Keratinocyte (primary cell): ENCODE measurements at regions not wholly inside any gene's neighbourhood (a gene's known extent, or its start where the extent isn't known, plus 50 kb on each side); places are given as distances from the start of the nearest gene placed in this dataset.

Experiments used
- DNase-seq: peaks from one replicate; pipeline ENCODE4 v3.0.0-alpha.2; 2011; ENCODE audit warnings: low read depth, missing footprints, low spot score
- FAIRE-seq: peaks from 2 replicates; lab custom pipeline; 2011; peaks lifted over from hg19 to GRCh38; lab: Jason Lieb, UNC
- H2AFZ ChIP-seq: 2 replicates; pipeline ENCODE4 v1.6.0; 2012; ENCODE audit warnings: low read length, control low read depth, inconsistent platforms; ENCODE audit not compliant: control insufficient read depth
- H3K27ac ChIP-seq: 2 replicates; pipeline ENCODE4 v1.5.1; 2011; ENCODE audit warnings: low read length; ENCODE audit not compliant: control insufficient read depth, insufficient read depth
- H3K27me3 ChIP-seq: 3 replicates; pipeline ENCODE4 v1.6.0; 2011; ENCODE audit warnings: low read length; ENCODE audit not compliant: control insufficient read depth, insufficient read depth; ENCODE audit errors: extremely low read depth
- H3K36me3 ChIP-seq, 2 experiments: 2 replicates in 1 of 2; 3 replicates in 1 of 2; pipeline ENCODE4 v1.5.1; 2011; ENCODE audit warnings: low read length in 2 of 2, mild to moderate bottlenecking in 1 of 2; ENCODE audit not compliant: control insufficient read depth in 2 of 2, insufficient read depth in 2 of 2; ENCODE audit errors: extremely low read depth in 1 of 2
- H3K4me1 ChIP-seq: 3 replicates; pipeline ENCODE4 v1.5.1; 2011; ENCODE audit warnings: low read length; ENCODE audit not compliant: control insufficient read depth, insufficient read depth; ENCODE audit errors: extremely low read depth
- H3K4me2 ChIP-seq: 3 replicates; pipeline ENCODE4 v1.6.0; 2011; ENCODE audit warnings: low read depth, low read length; ENCODE audit not compliant: control insufficient read depth, insufficient read depth; ENCODE audit errors: extremely low read depth
- H3K4me3 ChIP-seq, 3 experiments: fragments of 200-600 bp in 1 of 3; sonication (generic) in 1 of 3; 2 replicates in 2 of 3; 3 replicates in 1 of 3; pipeline ENCODE4 v1.5.1; 2011 to 2016; ENCODE audit warnings: low read length in 3 of 3, mild to moderate bottlenecking in 3 of 3, control low read depth in 2 of 3, inconsistent platforms in 1 of 3, low read depth in 1 of 3, mixed read lengths in 1 of 3, mixed run types in 1 of 3, moderate library complexity in 1 of 3; ENCODE audit not compliant: control insufficient read depth in 2 of 3, insufficient read depth in 2 of 3; ENCODE audit errors: extremely low read depth in 1 of 3
- H3K79me2 ChIP-seq: 2 replicates; pipeline ENCODE4 v1.6.0; 2012; ENCODE audit warnings: low read length; ENCODE audit not compliant: control insufficient read depth, insufficient read depth
- H3K9ac ChIP-seq: 3 replicates; pipeline ENCODE4 v1.6.0; 2011; ENCODE audit warnings: low read length; ENCODE audit not compliant: control insufficient read depth, insufficient read depth; ENCODE audit errors: extremely low read depth
- H3K9me1 ChIP-seq: 3 replicates; pipeline ENCODE4 v1.6.0; 2011; ENCODE audit warnings: low read length; ENCODE audit not compliant: control insufficient read depth, insufficient read depth; ENCODE audit errors: extremely low read depth
- H3K9me3 ChIP-seq: 2 replicates; pipeline ENCODE4 v1.5.1; 2012; ENCODE audit warnings: low read depth, low read length; ENCODE audit not compliant: control insufficient read depth
- H4K20me1 ChIP-seq: 3 replicates; pipeline ENCODE4 v1.6.0; 2011; ENCODE audit warnings: low read length; ENCODE audit not compliant: control insufficient read depth, insufficient read depth; ENCODE audit errors: extremely low read depth
- EZH2 ChIP-seq: IDR thresholded peaks from one replicate; pipeline ENCODE4 v1.6.1; 2012; ENCODE audit warnings: inconsistent platforms, mild to moderate bottlenecking, low read length, moderate library complexity
- dilution Hi-C: fragments of 300-500 bp; cut with MboI; formaldehyde crosslinking; loops from one replicate; pipeline ENCODE4 v1.7.0; 2020; ENCODE audit warnings: low sequenced_read_pairs; ENCODE audit not compliant: extremely low pct_ligation_motif_present
- TF ChIP-seq, protein P1 (sequence below), 3 experiments: IDR thresholded peaks in 1 of 3; conservative IDR thresholded peaks in 1 of 3; optimal IDR thresholded peaks in 1 of 3; 2 replicates in 2 of 3; 3 replicates in 1 of 3; pipeline versions ENCODE3 to v1.5.1; 2011; ENCODE audit warnings: low read length in 3 of 3, mild to moderate bottlenecking in 3 of 3, moderate library complexity in 2 of 3, control low read depth in 1 of 3, inconsistent platforms in 1 of 3; ENCODE audit not compliant: insufficient read depth in 2 of 3; ENCODE audit errors: extremely low read depth in 1 of 3

DNA sequence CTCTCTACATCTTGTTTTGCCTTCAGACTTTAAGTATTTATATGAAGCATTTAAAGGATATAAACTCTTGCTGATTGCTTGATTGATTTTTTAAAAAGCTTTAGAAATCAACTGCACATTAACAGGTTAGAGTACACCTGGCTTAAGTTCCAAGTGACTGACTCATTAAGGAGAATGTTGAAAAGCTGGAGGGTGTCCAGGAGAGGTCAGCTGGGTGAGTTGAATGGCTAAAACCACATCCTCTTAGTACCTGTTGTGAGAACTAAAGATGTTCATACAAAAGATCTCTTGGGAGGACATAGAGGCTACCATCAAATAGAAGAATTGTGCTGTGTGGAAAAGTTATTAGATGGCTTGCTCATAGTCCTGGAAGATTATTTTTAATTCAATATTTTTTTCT lies 206.8 kb downstream of the TXNL1 start:
- dilution Hi-C loops = no loop called here
- H3K9ac ChIP-seq = no peak overlapping the region
- no peak overlapping the region for H2AFZ ChIP-seq
- H4K20me1 ChIP-seq = no peaks in the 10 kb centered on the region
- no peak overlapping the region for H3K4me3 ChIP-seq
- no peak overlapping the region for H3K27ac ChIP-seq
- no peaks in the 10 kb centered on the region for H3K36me3 ChIP-seq
- H3K4me2 ChIP-seq = peak overlapping the region; percentile 20
- no peaks in the 10 kb centered on the region for H3K9me1 ChIP-seq
- FAIRE-seq (peak; percentile 73), DNase-seq (no peak)
- H3K4me1 ChIP-seq = peaks cover 8% of the 10 kb centered on the region
- H3K27me3 ChIP-seq = no peaks in the 10 kb centered on the region
- H3K79me2 ChIP-seq = no peaks in the 10 kb centered on the region
- H3K9me3 ChIP-seq = no peaks in the 10 kb centered on the region
- no peak for TF ChIP-seq EZH2
- TF ChIP-seq, protein P1, sequence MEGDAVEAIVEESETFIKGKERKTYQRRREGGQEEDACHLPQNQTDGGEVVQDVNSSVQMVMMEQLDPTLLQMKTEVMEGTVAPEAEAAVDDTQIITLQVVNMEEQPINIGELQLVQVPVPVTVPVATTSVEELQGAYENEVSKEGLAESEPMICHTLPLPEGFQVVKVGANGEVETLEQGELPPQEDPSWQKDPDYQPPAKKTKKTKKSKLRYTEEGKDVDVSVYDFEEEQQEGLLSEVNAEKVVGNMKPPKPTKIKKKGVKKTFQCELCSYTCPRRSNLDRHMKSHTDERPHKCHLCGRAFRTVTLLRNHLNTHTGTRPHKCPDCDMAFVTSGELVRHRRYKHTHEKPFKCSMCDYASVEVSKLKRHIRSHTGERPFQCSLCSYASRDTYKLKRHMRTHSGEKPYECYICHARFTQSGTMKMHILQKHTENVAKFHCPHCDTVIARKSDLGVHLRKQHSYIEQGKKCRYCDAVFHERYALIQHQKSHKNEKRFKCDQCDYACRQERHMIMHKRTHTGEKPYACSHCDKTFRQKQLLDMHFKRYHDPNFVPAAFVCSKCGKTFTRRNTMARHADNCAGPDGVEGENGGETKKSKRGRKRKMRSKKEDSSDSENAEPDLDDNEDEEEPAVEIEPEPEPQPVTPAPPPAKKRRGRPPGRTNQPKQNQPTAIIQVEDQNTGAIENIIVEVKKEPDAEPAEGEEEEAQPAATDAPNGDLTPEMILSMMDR (optimal IDR thresholded peaks at IDR 0.05 in 1 of 3, IDR thresholded peaks at IDR 0.05 in 1 of 3, conservative IDR thresholded peaks at IDR 0.05 in 1 of 3; ENCODE audit: extremely low read depth in 1 of 3, insufficient read depth in 2 of 3, low read length in 3 of 3) = no peak

DNA sequence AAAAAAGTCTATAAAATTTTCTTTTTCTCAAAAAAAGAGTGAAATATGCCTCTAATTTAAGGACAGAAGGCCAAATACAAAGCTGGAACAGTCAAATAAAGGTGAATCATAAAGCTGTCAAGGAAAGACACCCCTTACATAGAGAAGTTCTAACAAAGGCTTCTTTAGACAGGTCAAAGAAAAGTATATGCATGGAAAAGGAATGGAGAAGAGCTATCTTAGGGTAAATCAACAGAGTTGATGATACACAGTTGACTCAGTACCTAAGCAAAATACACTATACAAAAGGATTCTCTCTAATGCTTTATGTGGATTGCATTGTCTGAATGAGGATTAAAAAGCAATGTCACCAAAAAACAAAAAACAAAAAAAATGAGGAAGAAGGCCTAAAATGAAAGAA lies 214.8 kb downstream of the TXNL1 start:
- Histone ChIP-seq H3K9me3 (no peaks in the 10 kb centered on the region), H4K20me1 (no peaks in the 10 kb centered on the region), H3K27ac (no peak overlapping the region), H3K36me3 (no peaks in the 10 kb centered on the region), H3K9ac (no peak overlapping the region), H3K4me3 (no peak overlapping the region), H3K9me1 (no peaks in the 10 kb centered on the region), H3K4me1 (no peaks in the 10 kb centered on the region), H2AFZ (no peak overlapping the region), H3K4me2 (no peak overlapping the region), H3K79me2 (no peaks in the 10 kb centered on the region), H3K27me3 (no peaks in the 10 kb centered on the region)
- FAIRE-seq (no peak), DNase-seq (no peak)
- dilution Hi-C loops = no loop called here
- no peak for TF ChIP-seq EZH2
- TF ChIP-seq, protein P1 (optimal IDR thresholded peaks at IDR 0.05 in 1 of 3, IDR thresholded peaks at IDR 0.05 in 1 of 3, conservative IDR thresholded peaks at IDR 0.05 in 1 of 3; ENCODE audit: extremely low read depth in 1 of 3, insufficient read depth in 2 of 3, low read length in 3 of 3) = no peak
